DMS153 treated with DMSO at 0.1 percent for 48 hours (cell line): ENCODE measurements at regions not wholly inside any gene's neighbourhood (a gene's known extent, or its start where the extent isn't known, plus 50 kb on each side); places are given as distances from the start of the nearest gene placed in this dataset.
A peak's percentile ranks its signal among the peaks of the same experiment; 100 is the strongest.

Source experiments
- DNase-seq: peaks from one replicate; lab custom pipeline; 2025; ENCODE audit not compliant: unreplicated experiment; lab: John Stamatoyannopoulos, UW

DNA sequence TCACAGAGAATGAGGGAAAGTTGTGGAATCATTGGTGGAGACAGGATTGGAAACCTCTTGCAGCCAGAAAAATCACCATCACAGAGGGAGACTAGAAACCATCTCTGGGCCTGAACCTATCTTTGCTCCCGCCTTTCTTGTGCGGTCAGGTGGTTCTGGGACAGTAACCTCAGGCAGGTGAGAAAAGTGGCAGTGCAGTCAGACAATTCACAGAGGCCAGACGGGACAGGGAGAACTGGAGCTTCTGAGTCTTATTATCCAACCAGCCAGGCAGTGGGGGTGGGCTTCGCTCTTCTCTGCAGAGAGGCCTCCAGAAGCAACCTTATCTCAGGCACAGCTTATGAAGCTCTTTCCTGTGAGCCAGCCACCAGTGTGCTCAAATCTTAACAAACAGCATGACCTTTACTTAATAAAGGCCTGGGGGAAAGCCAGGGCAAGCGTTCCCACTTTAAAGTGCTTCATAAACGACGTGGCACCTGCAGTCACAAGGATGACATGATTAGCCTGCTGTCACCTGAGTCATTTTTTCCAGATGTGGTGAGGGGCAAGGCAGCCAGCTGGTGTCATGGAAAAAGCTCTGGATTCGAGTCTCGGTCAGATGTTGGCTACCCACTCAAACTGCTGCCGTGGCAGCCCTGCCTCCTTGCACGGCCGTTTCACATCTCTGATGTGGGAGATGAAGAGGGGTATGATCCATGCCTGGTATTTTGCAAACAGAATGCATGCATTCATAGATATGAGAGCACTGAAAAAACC is 109.7 kb downstream of the B3GNT2 start:
- no peak for DNase-seq

DNA sequence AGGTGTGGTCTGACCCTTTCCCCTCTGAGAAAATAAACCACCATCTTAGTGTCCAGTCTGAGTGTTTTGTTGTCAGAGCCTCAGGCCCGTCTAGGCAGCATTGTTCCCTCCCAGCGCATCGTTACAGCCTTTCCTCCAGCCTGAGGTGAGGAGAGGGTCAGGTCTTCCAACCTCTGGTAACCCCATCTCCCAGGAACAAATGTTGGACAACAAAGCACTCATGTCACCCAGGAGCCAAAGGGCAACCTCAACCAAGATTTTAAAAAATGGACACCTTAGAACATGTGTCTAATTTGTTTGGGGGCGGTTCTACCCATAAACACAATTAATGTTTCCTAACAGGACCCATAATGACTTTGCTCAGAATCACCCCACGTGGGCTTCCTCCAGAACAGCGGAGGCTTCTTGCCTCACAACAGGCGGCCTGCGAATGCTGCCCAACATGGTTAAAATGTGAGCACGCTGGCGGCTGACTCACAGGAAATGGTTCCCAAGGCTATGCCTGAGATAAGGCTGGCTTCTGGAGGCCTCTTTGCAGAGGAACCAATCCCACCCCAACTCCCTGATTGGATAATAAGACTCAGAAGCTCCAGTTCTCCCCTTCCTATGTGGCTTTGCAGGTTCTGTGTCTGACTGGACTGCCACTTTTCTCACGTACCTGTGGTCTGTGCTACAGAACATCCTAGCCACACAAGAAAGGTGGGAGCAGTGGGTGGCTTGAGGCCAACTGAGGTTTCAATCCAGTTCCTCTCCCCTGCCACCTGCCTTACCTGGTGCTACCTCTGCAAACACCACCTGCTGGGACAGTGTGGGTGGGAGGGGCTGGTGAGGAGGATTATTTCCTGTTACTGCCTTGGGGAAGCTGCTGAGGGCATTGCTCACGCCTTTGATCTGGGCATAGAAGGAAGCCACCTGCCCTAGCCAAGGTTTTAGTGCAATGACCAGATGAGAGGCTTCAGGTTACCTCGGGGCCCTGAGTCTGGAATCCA is 108.8 kb downstream of the B3GNT2 start:
- peak; percentile 87 for DNase-seq

DNA sequence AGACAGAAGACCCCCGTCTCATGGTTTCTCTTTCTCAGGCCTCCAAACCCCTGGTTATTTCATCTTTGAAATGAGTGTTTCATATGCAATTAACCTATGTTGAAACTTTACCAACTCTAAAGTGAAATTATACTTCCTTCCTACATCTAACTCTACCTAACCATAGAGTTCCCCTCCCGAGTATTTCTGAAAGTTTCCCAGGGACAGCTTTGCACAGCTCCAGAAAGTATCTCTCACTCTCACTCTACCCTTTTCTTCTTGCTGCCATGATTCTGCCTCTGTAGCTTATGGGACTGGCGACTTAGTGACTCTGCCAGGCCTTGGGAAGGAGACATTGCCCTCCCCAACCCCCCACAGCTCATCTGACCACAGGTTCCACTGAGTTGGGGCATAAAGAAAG is 107.9 kb downstream of the B3GNT2 start:
- no peak for DNase-seq

DNA sequence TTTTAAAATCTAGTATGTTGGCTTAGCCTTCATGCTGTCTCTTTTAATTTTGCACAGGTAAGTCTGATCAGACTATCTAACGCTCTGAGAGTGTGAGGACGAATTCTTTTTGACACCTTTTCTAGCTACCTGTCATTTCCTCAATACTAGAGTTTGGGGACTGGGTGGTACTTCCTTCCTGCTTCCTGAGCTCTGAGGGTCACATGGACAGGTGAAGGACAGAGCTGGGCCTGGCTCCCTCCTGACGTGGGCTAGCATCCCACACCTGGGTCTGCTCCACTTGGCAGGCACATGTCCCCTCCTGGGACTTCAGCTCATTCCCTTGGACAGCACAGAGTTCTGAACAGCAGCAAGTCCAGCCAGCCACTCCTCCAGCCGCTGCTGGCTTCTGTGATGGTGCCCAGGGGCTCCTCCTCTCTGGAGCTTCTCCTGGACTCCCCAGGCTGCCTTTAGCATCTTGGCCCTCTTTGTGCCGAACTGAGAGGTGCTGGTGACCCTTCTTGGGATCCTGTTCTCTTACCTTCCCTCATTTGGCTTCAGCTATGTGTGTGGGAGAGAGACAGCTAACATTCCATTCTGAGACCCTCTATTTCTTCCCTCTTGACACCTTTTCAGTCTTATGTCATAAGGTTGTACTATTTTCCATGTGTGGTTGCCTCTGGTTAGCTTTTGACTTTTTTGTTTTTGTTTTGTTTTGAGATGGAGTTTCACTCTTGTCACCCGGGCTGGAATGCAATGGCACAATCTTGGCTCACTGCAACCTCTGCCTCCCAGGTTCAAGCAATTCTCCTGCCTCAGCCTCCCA is 106.9 kb downstream of the B3GNT2 start:
- no peak for DNase-seq

DNA sequence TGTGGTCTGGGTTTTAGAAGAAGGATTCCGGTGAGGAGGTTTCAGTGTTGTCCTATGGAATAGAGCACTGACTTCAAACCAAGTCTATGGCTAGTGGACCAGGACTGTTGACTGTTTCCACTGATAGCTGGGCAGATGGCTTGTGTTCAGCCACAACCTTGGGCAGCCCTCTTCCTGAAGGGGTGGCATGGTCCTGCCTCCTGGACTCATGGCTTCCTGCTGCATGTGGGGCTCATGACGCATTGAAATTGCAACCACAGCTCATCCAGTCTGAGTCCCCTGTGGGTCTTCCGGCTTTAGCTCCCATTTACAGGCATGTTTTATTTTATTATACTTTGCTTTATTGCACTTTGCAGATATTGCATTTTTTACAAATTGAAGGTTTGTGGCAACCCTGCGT is 105.0 kb downstream of the B3GNT2 start:
- no peak for DNase-seq

DNA sequence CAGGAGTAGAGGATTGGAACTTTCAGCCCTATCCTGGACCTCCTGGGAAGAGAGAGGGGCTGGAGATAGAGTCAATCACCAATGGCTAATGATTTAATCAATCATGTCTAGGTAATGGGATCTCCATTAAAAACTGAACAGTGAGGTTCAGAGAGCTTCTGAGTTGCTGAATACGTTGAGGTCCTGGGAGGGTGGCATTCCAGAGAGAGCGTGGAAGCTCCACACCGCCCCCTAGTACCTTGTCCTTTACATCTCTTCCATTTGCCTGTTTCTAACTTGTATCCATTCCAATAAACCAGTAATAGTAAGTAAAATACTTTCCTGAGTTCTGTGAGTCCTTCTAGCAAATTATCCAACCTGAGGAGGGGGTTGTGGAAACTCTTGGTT is 101.7 kb downstream of the B3GNT2 start:
- DNase-seq, result no peak

DNA sequence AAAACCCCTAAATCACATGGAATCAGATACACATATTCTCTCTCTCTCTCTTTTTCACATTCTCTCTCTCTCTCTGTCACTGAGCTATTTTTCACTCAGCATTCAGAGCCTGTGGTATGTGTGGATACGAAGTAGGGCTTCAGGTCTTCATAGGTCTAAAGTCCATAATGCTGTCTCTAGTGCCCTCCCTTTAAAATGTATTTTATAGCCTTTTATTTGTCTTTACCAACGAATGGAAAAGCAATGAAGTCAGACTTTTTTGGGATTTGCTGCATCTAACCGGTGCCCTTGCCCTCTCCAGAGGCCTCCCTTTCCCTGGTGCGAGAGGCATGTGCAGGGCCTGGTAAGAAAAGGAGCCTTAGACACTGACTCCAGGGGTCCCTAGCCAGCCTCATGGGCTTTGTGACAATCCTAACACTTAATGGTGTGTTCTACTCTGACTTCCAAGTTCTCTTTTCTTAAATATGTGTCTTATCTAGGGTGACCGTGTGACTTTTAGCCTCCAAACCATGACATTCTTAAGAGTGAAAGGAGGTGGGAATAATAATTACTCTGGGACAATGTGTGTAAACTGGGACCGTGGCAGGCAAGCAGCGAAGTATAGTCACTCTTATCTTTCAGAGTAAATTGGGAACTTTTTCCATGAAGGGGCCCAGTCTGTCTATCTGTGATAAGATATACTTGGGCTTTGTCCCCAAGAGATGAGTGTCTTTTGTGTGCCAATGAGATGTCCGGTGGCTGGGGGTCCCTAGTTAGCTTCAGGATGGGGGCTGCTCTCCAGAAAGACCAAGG is 101.1 kb downstream of the B3GNT2 start:
- DNase-seq, result no peak

DNA sequence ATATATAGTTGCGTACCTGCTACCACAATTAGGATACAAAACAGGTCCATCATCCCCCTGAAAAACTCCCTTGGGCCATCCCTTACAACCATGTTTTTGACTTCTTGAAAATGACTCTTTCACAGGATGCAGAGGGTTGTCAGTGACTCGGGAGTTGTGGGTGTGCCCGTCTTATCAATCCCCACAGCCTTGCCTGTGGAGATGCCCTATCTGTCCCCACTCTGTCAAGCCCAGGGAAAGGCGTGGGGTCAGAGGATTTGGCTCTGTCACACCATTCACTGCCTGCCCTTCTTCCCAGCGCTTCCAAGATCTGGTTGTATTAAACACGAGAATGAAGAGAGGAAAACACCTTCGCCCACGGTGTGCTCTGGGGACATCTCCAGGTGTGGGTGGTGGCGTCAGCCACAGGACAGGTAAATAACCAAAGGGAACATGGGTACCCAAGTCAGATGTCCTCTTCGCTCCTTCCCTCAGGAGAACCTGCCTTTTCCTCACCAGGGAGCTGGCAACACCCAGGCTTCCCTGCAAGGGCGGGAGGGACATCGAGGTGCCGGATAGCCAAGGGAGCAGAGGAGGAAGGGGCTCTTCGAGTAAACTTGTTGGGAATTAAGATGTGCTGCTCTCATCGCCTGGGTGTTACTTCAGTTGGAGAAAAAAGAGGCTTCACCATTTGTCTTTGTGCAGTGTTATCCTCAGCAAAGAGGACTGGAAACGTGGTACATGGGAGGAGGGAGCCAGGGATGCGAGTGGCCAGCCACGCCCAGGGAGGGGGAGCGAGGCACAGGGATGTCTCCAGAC is 100.3 kb downstream of the B3GNT2 start:
- DNase-seq, result no peak

DNA sequence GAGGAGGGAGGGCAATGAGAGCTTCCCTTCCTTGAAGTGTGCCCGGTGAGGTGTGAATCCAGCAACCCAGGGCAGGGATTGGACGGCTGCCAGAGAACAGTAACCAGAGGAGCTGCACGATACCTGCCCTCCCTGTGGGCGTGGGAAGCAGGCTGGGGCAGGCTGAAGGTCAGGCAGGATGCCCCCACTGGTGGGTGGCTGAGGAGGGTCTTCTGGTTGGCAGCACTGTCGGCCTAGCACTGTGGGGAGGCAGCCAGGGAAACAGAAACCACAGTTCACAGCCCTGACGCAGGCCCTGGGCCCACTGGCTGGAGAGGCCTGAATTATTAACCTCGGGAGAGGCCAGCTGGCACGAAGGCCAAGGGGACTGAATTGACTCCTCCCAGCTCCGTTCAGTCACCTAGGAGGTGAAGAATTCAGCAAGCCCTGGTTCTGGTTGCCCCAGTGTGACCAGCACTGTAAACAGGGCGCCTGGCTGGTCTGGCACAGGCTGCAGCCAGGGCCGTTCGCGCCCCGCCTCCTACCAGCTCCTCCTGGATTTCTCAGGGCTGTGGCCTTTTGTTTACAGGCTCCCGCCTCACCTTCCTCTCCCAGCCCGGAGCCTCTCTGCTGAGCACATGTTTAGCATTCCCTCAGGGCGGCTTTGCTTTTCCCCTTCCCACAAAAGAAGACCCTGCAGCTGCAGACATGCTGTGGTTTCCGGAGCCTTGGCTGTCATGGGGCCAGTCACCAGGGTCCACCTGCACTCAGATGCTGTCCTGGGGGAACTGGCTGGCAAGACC is 97.8 kb downstream of the B3GNT2 start:
- peak; percentile 60 for DNase-seq

DNA sequence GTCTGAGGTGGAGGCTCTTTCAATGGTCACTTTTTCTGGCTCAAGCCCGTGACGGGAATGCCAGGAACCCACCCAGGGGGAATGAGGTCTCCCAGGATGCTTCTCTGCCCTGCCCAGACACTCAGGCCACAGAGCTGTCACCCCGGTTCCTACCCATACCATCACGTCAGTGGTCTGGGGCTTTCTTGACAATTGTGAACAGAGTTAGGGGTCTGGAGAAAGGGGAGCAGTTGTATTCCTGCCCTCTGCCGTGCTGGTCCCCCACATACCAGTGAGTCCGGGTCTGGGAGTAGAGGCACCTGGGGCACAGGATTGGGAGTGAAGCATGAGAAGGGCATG is 97.2 kb downstream of the B3GNT2 start:
- no peak for DNase-seq

DNA sequence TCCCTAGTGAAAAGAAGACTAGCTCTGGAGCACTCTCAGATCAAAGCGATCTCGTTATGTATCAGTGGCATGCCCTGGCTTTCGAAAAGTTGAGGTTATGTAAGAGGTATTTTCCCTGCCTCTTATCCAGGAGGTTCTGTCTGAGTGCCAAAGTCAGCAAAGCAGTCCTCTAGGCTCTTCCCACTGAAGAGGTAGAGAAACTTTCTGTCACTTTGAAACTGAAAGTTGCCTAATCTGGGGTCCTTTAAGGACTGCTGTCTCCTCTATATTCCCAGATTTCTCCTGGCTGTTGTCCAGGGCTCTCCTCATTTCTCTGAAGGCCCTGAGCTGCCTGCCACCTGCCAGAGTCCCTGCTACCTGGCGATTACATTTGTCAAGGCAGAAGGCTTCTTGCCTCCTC is 96.3 kb downstream of the B3GNT2 start:
- peak; percentile 37 for DNase-seq

DNA sequence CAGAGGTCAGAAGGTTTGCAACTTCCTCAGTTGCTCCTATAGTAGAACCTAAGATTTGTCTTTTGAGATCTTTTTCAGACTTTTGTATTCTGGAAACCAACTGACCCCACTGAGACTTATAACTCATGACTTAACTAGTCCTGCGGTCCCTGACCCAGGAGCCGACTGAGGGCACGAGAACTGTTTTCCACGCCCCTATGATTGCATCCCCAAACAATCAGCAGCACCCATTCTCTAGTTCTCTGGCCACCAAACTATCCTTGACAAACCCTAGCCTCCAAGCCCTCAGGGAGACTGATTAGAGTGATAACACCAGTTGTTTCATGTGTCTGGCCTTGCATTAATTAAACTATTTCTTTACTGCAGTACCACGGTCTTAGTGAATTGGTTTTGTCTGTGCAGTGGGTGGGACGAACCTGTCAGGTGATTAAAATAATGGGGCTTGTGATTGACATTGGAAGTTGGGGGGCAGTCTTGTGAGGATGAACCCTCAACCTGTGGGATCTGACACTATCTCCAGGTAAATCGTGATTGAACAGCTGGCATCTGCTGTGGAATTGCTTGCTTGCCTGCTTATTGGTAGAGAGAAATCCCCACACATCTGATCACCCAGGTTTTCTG is 95.7 kb downstream of the B3GNT2 start:
- no peak for DNase-seq

DNA sequence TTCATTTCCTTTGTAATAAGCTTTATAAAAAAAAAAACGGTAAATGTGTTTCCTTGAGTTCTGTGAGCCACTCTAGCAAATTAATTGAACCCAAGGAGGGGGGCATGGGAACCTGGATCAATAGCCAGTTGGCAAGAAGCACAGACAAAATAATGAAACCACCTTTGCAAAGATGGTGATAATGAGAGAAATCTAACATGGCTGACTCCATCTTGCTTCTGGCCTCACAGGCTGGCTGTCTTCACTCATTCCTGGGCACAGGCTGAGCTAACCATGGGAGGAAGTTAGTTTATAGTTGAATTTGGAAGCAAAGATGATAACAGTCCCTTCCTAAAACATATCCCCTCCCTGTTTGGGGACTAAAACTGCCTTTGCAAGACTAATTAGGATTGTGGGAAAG is 95.1 kb downstream of the B3GNT2 start:
- DNase-seq, result no peak

DNA sequence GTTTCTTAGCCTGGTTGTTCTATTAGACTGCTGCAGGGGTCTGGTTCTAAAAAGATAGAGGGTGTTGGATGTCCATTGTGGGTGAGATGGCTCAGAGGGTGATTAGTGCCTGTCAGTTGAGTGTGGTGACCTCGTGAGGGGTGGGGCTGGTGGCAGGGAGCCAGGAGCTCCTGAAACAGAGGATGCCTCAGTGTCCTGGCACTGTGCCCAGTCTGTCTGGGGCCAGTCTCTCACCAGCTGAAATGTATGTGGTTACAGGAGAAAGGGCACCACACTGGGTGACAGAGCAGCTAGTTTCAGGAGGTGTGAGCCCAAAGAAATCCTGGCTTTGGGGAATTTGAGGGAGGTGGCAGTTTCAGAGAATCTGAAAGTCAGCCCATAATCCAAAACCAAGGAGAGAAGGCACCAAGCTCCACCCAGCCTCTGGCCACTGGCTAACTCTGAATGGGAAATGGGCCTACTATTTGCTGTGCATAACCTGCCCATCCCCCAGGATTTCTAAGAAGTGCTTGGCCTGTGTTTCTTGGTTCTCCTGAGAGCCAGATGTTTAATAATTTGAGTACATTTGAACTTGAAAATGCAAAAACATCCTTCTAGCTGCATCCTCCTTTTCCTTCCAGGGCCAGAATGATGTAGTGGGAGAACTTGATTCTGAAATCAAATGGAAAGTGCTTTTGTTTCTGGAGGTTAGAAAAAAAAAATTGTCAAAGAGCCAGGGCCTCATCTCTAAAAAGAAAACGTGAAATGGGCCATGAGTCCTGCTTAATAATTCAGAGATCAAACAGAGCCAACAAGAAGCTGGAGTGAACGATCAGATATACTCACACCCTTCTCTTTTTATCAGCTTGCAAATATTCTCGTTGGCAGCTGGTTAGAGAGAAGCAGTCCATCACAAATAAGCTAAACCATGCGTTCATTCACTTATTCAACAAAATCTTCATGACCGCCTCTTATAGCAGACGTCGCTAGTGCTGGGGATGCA is 92.3 kb downstream of the B3GNT2 start:
- peak; percentile 97 for DNase-seq

DNA sequence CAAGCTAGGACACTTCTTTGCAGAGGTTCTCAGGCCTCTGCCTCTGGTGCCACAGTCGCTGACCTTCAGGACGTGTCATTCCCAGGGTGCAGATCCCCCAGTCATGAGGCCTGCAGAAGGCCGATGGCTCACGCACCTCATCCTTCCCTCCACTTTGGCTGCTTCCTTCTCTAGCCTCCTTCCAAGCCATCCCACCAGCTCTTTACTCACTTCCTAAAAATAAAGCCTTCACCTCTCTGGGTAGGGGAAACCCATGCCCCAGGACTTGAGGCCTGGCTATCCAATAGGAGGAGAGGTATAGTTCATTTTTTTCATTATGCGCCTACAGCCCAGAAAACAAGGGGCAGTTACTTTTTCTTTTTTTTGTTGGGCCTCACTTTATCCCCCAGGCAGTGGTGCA is 91.4 kb downstream of the B3GNT2 start:
- no peak for DNase-seq

DNA sequence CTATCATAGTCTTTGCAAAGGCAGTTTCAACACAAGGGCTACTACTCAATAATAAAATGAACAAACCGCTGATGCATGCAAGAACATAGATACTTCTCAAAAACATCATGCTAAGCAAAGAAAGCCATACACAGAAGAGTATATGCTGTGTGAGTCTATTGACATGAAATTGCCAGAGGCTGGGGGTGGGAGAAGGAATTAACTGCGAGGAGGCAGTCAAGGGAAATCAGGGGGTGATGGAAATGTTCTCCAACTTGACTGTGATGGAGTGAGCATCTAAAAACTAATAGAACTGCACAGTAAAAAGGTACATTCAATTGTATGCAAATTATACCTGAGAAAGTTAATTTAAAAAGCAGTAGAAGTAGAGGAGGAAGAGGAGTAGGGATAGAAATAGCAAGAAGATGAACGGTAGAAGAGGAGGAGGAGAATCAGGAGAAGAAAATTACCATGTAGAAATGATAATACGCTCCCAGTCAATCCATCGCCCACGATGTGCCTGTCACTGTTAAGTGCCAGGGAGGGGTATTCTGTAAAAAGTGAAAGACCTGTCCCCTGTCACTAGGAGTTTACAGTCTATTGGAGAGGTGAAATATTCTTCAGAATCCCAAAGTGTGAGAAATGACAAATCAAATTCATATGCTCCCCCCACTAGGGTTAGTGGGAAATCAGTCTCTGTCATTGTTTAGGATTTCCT is 90.3 kb downstream of the B3GNT2 start:
- no peak for DNase-seq

DNA sequence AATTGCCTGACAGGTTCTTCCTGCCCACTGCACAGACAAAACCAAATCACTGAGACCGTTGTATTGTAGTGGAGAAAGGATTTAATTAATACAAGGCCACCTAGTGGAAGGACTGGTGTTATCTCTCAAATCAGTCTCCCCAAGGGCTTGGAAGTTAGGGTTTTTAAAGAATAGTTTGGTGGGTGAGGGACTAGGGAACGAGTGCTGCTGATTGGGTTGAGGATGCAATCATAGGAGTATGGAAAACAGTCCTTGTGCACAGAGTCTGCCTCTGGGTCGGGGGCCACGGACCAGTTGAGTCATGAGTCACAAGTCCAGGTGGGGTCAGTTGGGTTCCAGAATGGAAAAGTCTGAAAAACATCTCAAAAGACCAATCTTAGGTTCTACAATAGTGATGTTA is 89.1 kb downstream of the B3GNT2 start:
- DNase-seq, result no peak
